H9 (cell line): ENCODE measurements at regions not wholly inside any gene's neighbourhood (a gene's known extent, or its start where the extent isn't known, plus 50 kb on each side); places are given as distances from the start of the nearest gene placed in this dataset.

ENCODE experiments used
- DNase-seq: peaks from one replicate; pipeline ENCODE4 v3.0.0-alpha.2; 2017
- H2AFZ ChIP-seq: one replicate; pipeline ENCODE4 v1.6.1; 2013; ENCODE audit warnings: mild to moderate bottlenecking, low read length, control low read depth, moderate library complexity
- H2AK5ac ChIP-seq: 2 replicates; pipeline ENCODE4 v1.6.1; 2013; ENCODE audit warnings: low read length, control low read depth, mixed read lengths; ENCODE audit not compliant: insufficient read length
- H2BK120ac ChIP-seq: one replicate; pipeline ENCODE4 v1.6.1; 2013; ENCODE audit warnings: low read depth, mild to moderate bottlenecking, low read length, control low read depth, inconsistent platforms; ENCODE audit not compliant: poor library complexity, severe bottlenecking
- H2BK12ac ChIP-seq: 2 replicates; pipeline ENCODE4 v1.6.1; 2013; ENCODE audit warnings: low read length, control low read depth, mixed read lengths, low read depth; ENCODE audit not compliant: insufficient read length
- H2BK15ac ChIP-seq: 2 replicates; pipeline ENCODE4 v1.6.1; 2013; ENCODE audit warnings: low read depth, low read length, control low read depth
- H2BK20ac ChIP-seq: one replicate; pipeline ENCODE4 v1.6.1; 2013; ENCODE audit warnings: low read depth, mild to moderate bottlenecking, low read length, control low read depth, inconsistent platforms; ENCODE audit not compliant: poor library complexity, severe bottlenecking
- H2BK5ac ChIP-seq: 2 replicates; pipeline ENCODE4 v1.6.1; 2013; ENCODE audit warnings: low read length, control low read depth, mixed read lengths; ENCODE audit not compliant: insufficient read length
- H3K14ac ChIP-seq: 2 replicates; pipeline ENCODE4 v1.6.1; 2013; ENCODE audit warnings: low read length, control low read depth; ENCODE audit not compliant: insufficient read depth
- H3K18ac ChIP-seq: 2 replicates; pipeline ENCODE4 v1.6.1; 2013; ENCODE audit warnings: low read depth, mild to moderate bottlenecking, mixed read lengths, low read length, control low read depth; ENCODE audit not compliant: insufficient read length
- H3K23ac ChIP-seq: 2 replicates; pipeline ENCODE4 v1.6.1; 2013; ENCODE audit warnings: low read length, control low read depth, mixed read lengths, low read depth; ENCODE audit not compliant: insufficient read length
- H3K23me2 ChIP-seq: 2 replicates; pipeline ENCODE4 v1.6.1; 2013; ENCODE audit warnings: low read depth, mild to moderate bottlenecking, mixed read lengths, low read length, control low read depth; ENCODE audit not compliant: insufficient read length, poor library complexity, severe bottlenecking
- H3K27ac ChIP-seq: 2 replicates; pipeline ENCODE4 v1.5.1; 2013; ENCODE audit warnings: low read length, control low read depth, mixed read lengths, low read depth; ENCODE audit not compliant: insufficient read length
- H3K27me3 ChIP-seq: 2 replicates; pipeline ENCODE4 v1.6.1; 2013; ENCODE audit warnings: low read length, control low read depth, inconsistent platforms; ENCODE audit not compliant: insufficient read depth
- H3K4ac ChIP-seq: 2 replicates; pipeline ENCODE4 v1.6.1; 2013; ENCODE audit warnings: low read depth, mild to moderate bottlenecking, control low read depth, inconsistent platforms, low read length, moderate library complexity
- H3K4me1 ChIP-seq: 2 replicates; pipeline ENCODE4 v1.6.1; 2013; ENCODE audit warnings: low read length, control low read depth, inconsistent platforms; ENCODE audit not compliant: insufficient read depth
- H3K4me2 ChIP-seq: 2 replicates; pipeline ENCODE4 v1.6.1; 2013; ENCODE audit warnings: low read length, control low read depth, mixed read lengths; ENCODE audit not compliant: insufficient read length, insufficient read depth
- H3K56ac ChIP-seq: 2 replicates; pipeline ENCODE4 v1.6.1; 2013; ENCODE audit warnings: low read depth, mild to moderate bottlenecking, mixed read lengths, low read length, control low read depth; ENCODE audit not compliant: insufficient read length
- H3K79me1 ChIP-seq: 2 replicates; pipeline ENCODE4 v1.6.1; 2013; ENCODE audit warnings: low read depth, mild to moderate bottlenecking, moderate library complexity, low read length, control low read depth, inconsistent platforms; ENCODE audit not compliant: insufficient read depth, poor library complexity, severe bottlenecking
- H3K79me2 ChIP-seq: 2 replicates; pipeline ENCODE4 v1.6.1; 2013; ENCODE audit warnings: low read length, control low read depth, inconsistent platforms; ENCODE audit not compliant: insufficient read depth
- H3K9ac ChIP-seq: 2 replicates; pipeline ENCODE4 v1.6.1; 2013; ENCODE audit warnings: low read length, control low read depth, mixed read lengths; ENCODE audit not compliant: insufficient read length; ENCODE audit errors: extremely low read depth
- H3K9me3 ChIP-seq: one replicate; pipeline ENCODE4 v1.6.1; 2013; ENCODE audit warnings: low read depth, low read length, inconsistent platforms; ENCODE audit not compliant: control insufficient read depth
- H3T11ph ChIP-seq: one replicate; pipeline ENCODE4 v1.6.1; 2013; ENCODE audit warnings: mild to moderate bottlenecking, low read length, control low read depth, inconsistent platforms
- H4K20me1 ChIP-seq: one replicate; pipeline ENCODE4 v1.6.1; 2013; ENCODE audit not compliant: control insufficient read depth, insufficient read length, insufficient read depth
- H4K5ac ChIP-seq: 2 replicates; pipeline ENCODE4 v1.6.1; 2013; ENCODE audit warnings: low read depth, mild to moderate bottlenecking, mixed read lengths, low read length, control low read depth; ENCODE audit not compliant: insufficient read length
- H4K8ac ChIP-seq: replicated peaks from 2 replicates; pipeline ENCODE4 v1.6.1; 2013; ENCODE audit warnings: low read length, control low read depth, mixed read lengths, low read depth; ENCODE audit not compliant: insufficient read length
- H4K91ac ChIP-seq: 2 replicates; pipeline ENCODE4 v1.6.1; 2013; ENCODE audit warnings: low read depth, mild to moderate bottlenecking, moderate library complexity, mixed read lengths, low read length, control low read depth; ENCODE audit not compliant: insufficient read length
- H3K27ac Mint-ChIP-seq, 3 experiments: 2 replicates in 2 of 3; 3 replicates in 1 of 3; pipeline ENCODE4 v1.8.0; 2020 to 2021; ENCODE audit warnings: mixed read lengths in 3 of 3, mild to moderate bottlenecking in 1 of 3, moderate library complexity in 1 of 3
- H3K27me3 Mint-ChIP-seq: 2 replicates; pipeline ENCODE4 v1.8.0; 2021; ENCODE audit warnings: low read depth, mild to moderate bottlenecking, moderate library complexity, mixed read lengths
- H3K36me3 Mint-ChIP-seq, 3 experiments: 2 replicates in 2 of 3; 3 replicates in 1 of 3; pipeline ENCODE4 v1.8.0; 2020 to 2021; ENCODE audit warnings: low read depth in 3 of 3, mixed read lengths in 3 of 3; ENCODE audit not compliant: insufficient read depth in 1 of 3
- H3K4me1 Mint-ChIP-seq, 2 experiments: 2 replicates each; pipeline ENCODE4 v1.8.0; 2020; ENCODE audit warnings: mixed read lengths in 2 of 2
- H3K4me3 Mint-ChIP-seq, 2 experiments: 2 replicates in 1 of 2; 3 replicates in 1 of 2; pipeline ENCODE4 v1.8.0; 2020 to 2021; ENCODE audit warnings: mild to moderate bottlenecking in 2 of 2, mixed read lengths in 2 of 2, moderate library complexity in 1 of 2
- H3K9me3 Mint-ChIP-seq, 2 experiments: 2 replicates in 1 of 2; 3 replicates in 1 of 2; pipeline ENCODE4 v1.8.0; 2020; ENCODE audit warnings: mild to moderate bottlenecking in 2 of 2, mixed read lengths in 2 of 2, moderate library complexity in 1 of 2
- CTCF ChIP-seq: fragments of 200-600 bp; sonication (generic); conservative IDR thresholded peaks from 3 replicates; pipeline ENCODE4 v1.8.0; 2021; ENCODE audit warnings: antibody characterized with exemption, mild to moderate bottlenecking
- WGBS: extraction: QIAGEN DNeasy Blood & Tissue Kit; methylation state at CpG from one replicate; pipeline ENCODE4 v1.1.7; 2013; ENCODE audit warnings: missing lambda C conversion rate, low lambda C conversion rate, mixed read lengths; ENCODE audit not compliant: insufficient read length; ENCODE audit errors: extremely low coverage; 5-methylcytosine and 5-hydroxymethylcytosine counted together

- Mint-ChIP-seq H3K27ac (no peak overlapping the region; a peak in 1 of 7 replicates), H3K27me3 (no peaks in the 10 kb centered on the region; the same call in 1 of the 2 replicates)
- H2BK15ac ChIP-seq: no peak overlapping the region
Observed at GRCh38 chr1:29876441-29876840, 640.1 kb downstream of the PTPRU start.

More at GRCh38 chr1:29876441-29876840, 640.1 kb downstream of the PTPRU start:
- H3K27ac ChIP-seq: no peak overlapping the region
- H3K79me2 ChIP-seq: no peaks in the 10 kb centered on the region
- no peak overlapping the region for H2AK5ac ChIP-seq
- H3K18ac ChIP-seq: no peak overlapping the region
- H2BK12ac ChIP-seq: no peak overlapping the region
- Mint-ChIP-seq H3K4me1 (peaks cover 7 to 13% of the 10 kb centered on the region in 2 experiments), H3K9me3 (no peaks in the 10 kb centered on the region), H3K4me3 (no peak overlapping the region), H3K36me3 (no peaks in the 10 kb centered on the region)
- H3K14ac ChIP-seq: no peak overlapping the region
- no CpG with 5 or more reads among the region's 6 CpGs for WGBS
- H3K4ac ChIP-seq: no peak overlapping the region
- DNase-seq: no peak
- no peak overlapping the region for H4K8ac ChIP-seq
- no peak for TF ChIP-seq CTCF
- H3K4me1 ChIP-seq: no peaks in the 10 kb centered on the region
- no peak overlapping the region for H2BK120ac ChIP-seq
- H3K23me2 ChIP-seq: no peaks in the 10 kb centered on the region
- no peak overlapping the region for H3K56ac ChIP-seq
- H3K23ac ChIP-seq: no peak overlapping the region
- H3K9me3 ChIP-seq: no peaks in the 10 kb centered on the region
- no peaks in the 10 kb centered on the region for H3K79me1 ChIP-seq
- no peaks in the 10 kb centered on the region for H3K27me3 ChIP-seq
- H2BK5ac ChIP-seq: no peak overlapping the region
- no peak overlapping the region for H3K4me2 ChIP-seq
- no peaks in the 10 kb centered on the region for H4K20me1 ChIP-seq
- no peak overlapping the region for H2BK20ac ChIP-seq
- no peak overlapping the region for H4K91ac ChIP-seq
- no peak overlapping the region for H4K5ac ChIP-seq
- H3T11ph ChIP-seq: no peak overlapping the region
- no peak overlapping the region for H3K9ac ChIP-seq
- no peak overlapping the region for H2AFZ ChIP-seq
